Inflammatory macrophage (primary cell): ENCODE measurements at regions not wholly inside any gene's neighbourhood (a gene's known extent, or its start where the extent isn't known, plus 50 kb on each side); places are given as distances from the start of the nearest gene placed in this dataset.

Experiments used
- DNase-seq, 2 donors: peaks; one replicate each; pipeline ENCODE4 v3.0.0-alpha.2; 2020 to 2022

GRCh38 chr4:156643826-156644225 is 327.8 kb downstream of the PDGFC start:
- no peak for DNase-seq

- no peak for DNase-seq
Observed at GRCh38 chr4:156642161-156642560, 329.4 kb downstream of the PDGFC start.

GRCh38 chr4:156638925-156639605 is 332.5 kb downstream of the PDGFC start:
- no peak for DNase-seq

- no peak for DNase-seq
Observed at GRCh38 chr4:156638334-156638733, 333.3 kb downstream of the PDGFC start.

GRCh38 chr4:156636381-156636780 is 335.2 kb downstream of the PDGFC start:
- no peak for DNase-seq

GRCh38 chr4:156635051-156635450 is 336.5 kb downstream of the PDGFC start:
- DNase-seq: no peak

GRCh38 chr4:156634612-156635011 is 337.0 kb downstream of the PDGFC start:
- no peak for DNase-seq

- no peak for DNase-seq
Observed at GRCh38 chr4:156633847-156634246, 337.8 kb downstream of the PDGFC start.

GRCh38 chr4:156628858-156629257 is 342.7 kb downstream of the PDGFC start:
- no peak for DNase-seq

- no peak for DNase-seq
Observed at GRCh38 chr4:156623376-156623775, 348.2 kb downstream of the PDGFC start.

GRCh38 chr4:156620786-156621185 is 350.8 kb downstream of the PDGFC start:
- DNase-seq: no peak

GRCh38 chr4:156619154-156619934 is 352.3 kb downstream of the PDGFC start:
- DNase-seq: no peak

GRCh38 chr4:156615066-156615531 is 356.5 kb downstream of the PDGFC start:
- no peak for DNase-seq

GRCh38 chr4:156614536-156614935 is 357.1 kb downstream of the PDGFC start:
- DNase-seq: no peak

- peak; percentile 52 to 58 for DNase-seq
Observed at GRCh38 chr4:156609421-156609820, 362.2 kb downstream of the PDGFC start.

- no peak for DNase-seq
Observed at GRCh38 chr4:156608651-156609050, 362.9 kb downstream of the PDGFC start.

GRCh38 chr4:156607478-156607857 is 364.1 kb downstream of the PDGFC start:
- DNase-seq: no peak

GRCh38 chr4:156606554-156607477 is 364.8 kb downstream of the PDGFC start:
- DNase-seq: no peak

- DNase-seq: no peak
Observed at GRCh38 chr4:156598138-156598681, 373.4 kb downstream of the PDGFC start.

GRCh38 chr4:156596706-156597329 is 374.8 kb downstream of the PDGFC start:
- peak; percentile 12 to 53 for DNase-seq

GRCh38 chr4:156596026-156596425 is 375.6 kb downstream of the PDGFC start:
- DNase-seq: no peak

- no peak for DNase-seq
Observed at GRCh38 chr4:156595041-156595440, 376.6 kb downstream of the PDGFC start.
